ENCODE measurements at regions not wholly inside any gene's neighbourhood (a gene's known extent, or its start where the extent isn't known, plus 50 kb on each side); places are given as distances from the start of the nearest gene placed in this dataset.

- Histone ChIP-seq H2AFZ (ENCODE audit: low read length) (no peak overlapping the region), H4K20me1 (ENCODE audit: control insufficient read depth, extremely low read depth, insufficient read depth, low read length) (no peaks in the 10 kb centered on the region), H3K27ac (ENCODE audit: insufficient read depth, low read length) (no peak overlapping the region), H3K9me3 (ENCODE audit: control insufficient read depth, insufficient read depth, low read depth, low read length) (no peaks in the 10 kb centered on the region), H3K4me2 (ENCODE audit: extremely low read depth, insufficient read depth, low read length) (no peak overlapping the region), H3K4me1 (ENCODE audit: control insufficient read depth, extremely low read depth, insufficient read depth, low read length) (no peaks in the 10 kb centered on the region), H3K9ac (ENCODE audit: insufficient read depth, low read length) (no peak overlapping the region), H3K36me3 (ENCODE audit: control insufficient read depth, insufficient read depth, low read length) (no peaks in the 10 kb centered on the region), H3K4me3 (replicated peaks in 1 of 4; ENCODE audit: control extremely low read depth in 1 of 4, insufficient read depth in 1 of 4, low read depth in 3 of 4, low read length in 4 of 4) (no peak overlapping the region), H3K79me2 (ENCODE audit: control insufficient read depth, insufficient read depth, low read length) (no peaks in the 10 kb centered on the region), H3K27me3 (ENCODE audit: control insufficient read depth, insufficient read depth, low read length) (no peaks in the 10 kb centered on the region)
- no peak for DNase-seq (ENCODE audit: low read depth in 2 of 2)
- TF ChIP-seq CTCF (conservative IDR thresholded peaks at IDR 0.05 in 1 of 2, IDR thresholded peaks at IDR 0.05 in 1 of 2; ENCODE audit: low read depth in 1 of 2, low read length in 2 of 2): no peak
- no peak for TF ChIP-seq EZH2 (IDR thresholded peaks at IDR 0.05; ENCODE audit: low read length, missing control alignments)
Observed at GRCh38 chr20:52616629-52617028, 355.5 kb upstream of the TSHZ2 start.

GRCh38 chr20:52614051-52614863 lies 357.9 kb upstream of the TSHZ2 start:
- Histone ChIP-seq H3K4me1 (ENCODE audit: control insufficient read depth, extremely low read depth, insufficient read depth, low read length) (no peaks in the 10 kb centered on the region), H3K27me3 (ENCODE audit: control insufficient read depth, insufficient read depth, low read length) (no peaks in the 10 kb centered on the region), H3K36me3 (ENCODE audit: control insufficient read depth, insufficient read depth, low read length) (no peaks in the 10 kb centered on the region), H3K9ac (ENCODE audit: insufficient read depth, low read length) (no peak overlapping the region), H3K9me3 (ENCODE audit: control insufficient read depth, insufficient read depth, low read depth, low read length) (no peaks in the 10 kb centered on the region), H4K20me1 (ENCODE audit: control insufficient read depth, extremely low read depth, insufficient read depth, low read length) (no peaks in the 10 kb centered on the region), H2AFZ (ENCODE audit: low read length) (no peak overlapping the region), H3K4me2 (ENCODE audit: extremely low read depth, insufficient read depth, low read length) (no peak overlapping the region), H3K79me2 (ENCODE audit: control insufficient read depth, insufficient read depth, low read length) (no peaks in the 10 kb centered on the region), H3K4me3 (replicated peaks in 1 of 4; ENCODE audit: control extremely low read depth in 1 of 4, insufficient read depth in 1 of 4, low read depth in 3 of 4, low read length in 4 of 4) (no peak overlapping the region), H3K27ac (ENCODE audit: insufficient read depth, low read length) (no peak overlapping the region)
- peak in 1 of 2 donors; percentile 8 for DNase-seq (ENCODE audit: low read depth in 2 of 2)
- TF ChIP-seq EZH2 (IDR thresholded peaks at IDR 0.05; ENCODE audit: low read length, missing control alignments) (no peak), CTCF (conservative IDR thresholded peaks at IDR 0.05 in 1 of 2, IDR thresholded peaks at IDR 0.05 in 1 of 2; ENCODE audit: low read depth in 1 of 2, low read length in 2 of 2) (no peak)

GRCh38 chr20:52612046-52612632 lies 360.0 kb upstream of the TSHZ2 start:
- Histone ChIP-seq H3K4me1 (ENCODE audit: control insufficient read depth, extremely low read depth, insufficient read depth, low read length) (no peaks in the 10 kb centered on the region), H3K79me2 (ENCODE audit: control insufficient read depth, insufficient read depth, low read length) (no peaks in the 10 kb centered on the region), H4K20me1 (ENCODE audit: control insufficient read depth, extremely low read depth, insufficient read depth, low read length) (no peaks in the 10 kb centered on the region), H3K27me3 (ENCODE audit: control insufficient read depth, insufficient read depth, low read length) (no peaks in the 10 kb centered on the region), H3K9ac (ENCODE audit: insufficient read depth, low read length) (no peak overlapping the region), H3K4me2 (ENCODE audit: extremely low read depth, insufficient read depth, low read length) (no peak overlapping the region), H3K9me3 (ENCODE audit: control insufficient read depth, insufficient read depth, low read depth, low read length) (no peaks in the 10 kb centered on the region), H3K27ac (ENCODE audit: insufficient read depth, low read length) (no peak overlapping the region), H3K36me3 (ENCODE audit: control insufficient read depth, insufficient read depth, low read length) (no peaks in the 10 kb centered on the region), H2AFZ (ENCODE audit: low read length) (no peak overlapping the region), H3K4me3 (replicated peaks in 1 of 4; ENCODE audit: control extremely low read depth in 1 of 4, insufficient read depth in 1 of 4, low read depth in 3 of 4, low read length in 4 of 4) (no peak overlapping the region)
- DNase-seq (ENCODE audit: low read depth in 2 of 2): no peak
- TF ChIP-seq CTCF (conservative IDR thresholded peaks at IDR 0.05 in 1 of 2, IDR thresholded peaks at IDR 0.05 in 1 of 2; ENCODE audit: low read depth in 1 of 2, low read length in 2 of 2): no peak
- no peak for TF ChIP-seq EZH2 (IDR thresholded peaks at IDR 0.05; ENCODE audit: low read length, missing control alignments)
